IPS-18a (cell line): ENCODE measurements at regions not wholly inside any gene's neighbourhood (a gene's known extent, or its start where the extent isn't known, plus 50 kb on each side); places are given as distances from the start of the nearest gene placed in this dataset.
"Not testable (repeated sequence)": the region's sequence is repeated elsewhere in the genome, so short reads cannot be mapped to it uniquely, and the experiment has no call there.

ENCODE experiments used
- H3K27ac ChIP-seq: one replicate; pipeline ENCODE4 v1.5.1; 2013; ENCODE audit warnings: low read length
- H3K27me3 ChIP-seq: one replicate; pipeline ENCODE4 v1.6.1; 2013; ENCODE audit warnings: mild to moderate bottlenecking, low read length; ENCODE audit not compliant: control insufficient read depth, insufficient read depth
- H3K36me3 ChIP-seq: one replicate; pipeline ENCODE4 v1.6.1; 2013; ENCODE audit warnings: low read depth, low read length; ENCODE audit not compliant: control insufficient read depth
- H3K4me1 ChIP-seq: one replicate; pipeline ENCODE4 v1.6.1; 2013; ENCODE audit warnings: low read depth, low read length; ENCODE audit not compliant: control insufficient read depth
- H3K4me3 ChIP-seq: one replicate; pipeline ENCODE4 v1.5.1; 2013; ENCODE audit warnings: low read length
- H3K9ac ChIP-seq: one replicate; pipeline ENCODE4 v1.6.1; 2013; ENCODE audit warnings: mild to moderate bottlenecking, low read length, moderate library complexity
- H3K9me3 ChIP-seq: one replicate; pipeline ENCODE4 v1.6.1; 2013; ENCODE audit warnings: low read depth, low read length; ENCODE audit not compliant: control insufficient read depth

- no peaks in the 10 kb centered on the region for H3K9me3 ChIP-seq
- H3K4me3 ChIP-seq: no peak overlapping the region
- H3K9ac ChIP-seq: no peak overlapping the region
- no peaks in the 10 kb centered on the region for H3K36me3 ChIP-seq
- H3K4me1 ChIP-seq: no peaks in the 10 kb centered on the region
- no peak overlapping the region for H3K27ac ChIP-seq
- no peaks in the 10 kb centered on the region for H3K27me3 ChIP-seq
Observed at GRCh38 chr6:137681445-137682009, 185.5 kb upstream of the TNFAIP3 start.

DNA sequence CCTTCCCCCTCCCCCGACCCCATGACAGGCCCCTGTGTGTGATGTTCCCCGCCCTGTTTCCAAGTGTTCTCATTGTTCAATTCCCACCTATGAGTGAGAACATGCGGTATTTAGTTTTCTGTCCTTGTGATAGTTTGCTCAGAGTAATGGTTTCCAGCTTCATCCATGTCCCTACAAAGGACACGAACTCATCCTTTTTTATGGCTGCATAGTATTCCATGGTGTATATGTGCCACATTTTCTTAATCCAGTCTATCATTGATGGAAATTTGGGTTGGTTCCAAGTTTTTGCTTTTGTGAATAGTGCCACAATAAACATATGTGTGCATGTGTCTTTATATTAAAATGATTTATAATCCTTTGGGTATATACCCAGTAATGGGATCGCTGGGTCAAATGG is 184.4 kb upstream of the TNFAIP3 start:
- not testable (repeated sequence) for H3K4me3 ChIP-seq, H3K27me3 ChIP-seq, H3K9me3 ChIP-seq, H3K4me1 ChIP-seq, H3K9ac ChIP-seq, H3K36me3 ChIP-seq, H3K27ac ChIP-seq

GRCh38 chr6:137683916-137684315 is 183.1 kb upstream of the TNFAIP3 start:
- Histone ChIP-seq H3K27ac (no peak overlapping the region), H3K36me3 (no peaks in the 10 kb centered on the region), H3K9ac (no peak overlapping the region), H3K4me1 (no peaks in the 10 kb centered on the region), H3K4me3 (no peak overlapping the region), H3K27me3 (no peaks in the 10 kb centered on the region), H3K9me3 (no peaks in the 10 kb centered on the region)

GRCh38 chr6:137685798-137686375 is 181.2 kb upstream of the TNFAIP3 start:
- no peak overlapping the region for H3K9ac ChIP-seq
- H3K27ac ChIP-seq: no peak overlapping the region
- H3K4me3 ChIP-seq: no peak overlapping the region
- no peaks in the 10 kb centered on the region for H3K9me3 ChIP-seq
- H3K27me3 ChIP-seq: no peaks in the 10 kb centered on the region
- H3K4me1 ChIP-seq: no peaks in the 10 kb centered on the region
- no peaks in the 10 kb centered on the region for H3K36me3 ChIP-seq

DNA sequence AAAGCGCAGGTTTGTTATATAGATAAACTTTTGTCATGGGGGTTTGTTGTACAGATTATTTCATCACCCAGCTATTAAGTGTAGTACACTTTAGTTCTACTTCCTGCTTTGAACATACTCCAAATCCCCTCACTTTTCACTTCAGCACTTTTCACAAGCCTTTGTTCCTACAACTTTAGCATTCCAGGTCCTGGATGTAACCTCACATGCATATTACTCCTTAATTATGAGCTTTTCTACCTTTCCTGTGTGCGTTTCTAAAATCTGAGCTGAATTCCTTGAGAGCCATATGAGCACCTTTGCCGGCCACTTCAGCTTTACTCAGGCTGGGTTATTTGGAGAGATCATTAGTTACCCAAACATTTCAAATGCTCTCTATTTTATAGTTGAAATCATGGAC is 179.2 kb upstream of the TNFAIP3 start:
- Histone ChIP-seq H3K4me3 (no peak overlapping the region), H3K4me1 (no peaks in the 10 kb centered on the region), H3K27ac (no peak overlapping the region), H3K36me3 (no peaks in the 10 kb centered on the region), H3K9ac (no peak overlapping the region), H3K9me3 (no peaks in the 10 kb centered on the region), H3K27me3 (no peaks in the 10 kb centered on the region)

- H3K9me3 ChIP-seq: no peaks in the 10 kb centered on the region
- H3K4me3 ChIP-seq: no peak overlapping the region
- H3K9ac ChIP-seq: no peak overlapping the region
- no peaks in the 10 kb centered on the region for H3K36me3 ChIP-seq
- H3K27ac ChIP-seq: no peak overlapping the region
- H3K27me3 ChIP-seq: no peaks in the 10 kb centered on the region
- H3K4me1 ChIP-seq: no peaks in the 10 kb centered on the region
Observed at GRCh38 chr6:137688230-137688971, 178.7 kb upstream of the TNFAIP3 start.

GRCh38 chr6:137689377-137689776 is 177.7 kb upstream of the TNFAIP3 start:
- H3K4me3 ChIP-seq: no peak overlapping the region
- no peaks in the 10 kb centered on the region for H3K9me3 ChIP-seq
- H3K4me1 ChIP-seq: no peaks in the 10 kb centered on the region
- no peak overlapping the region for H3K9ac ChIP-seq
- H3K36me3 ChIP-seq: no peaks in the 10 kb centered on the region
- H3K27ac ChIP-seq: no peak overlapping the region
- H3K27me3 ChIP-seq: no peaks in the 10 kb centered on the region

DNA sequence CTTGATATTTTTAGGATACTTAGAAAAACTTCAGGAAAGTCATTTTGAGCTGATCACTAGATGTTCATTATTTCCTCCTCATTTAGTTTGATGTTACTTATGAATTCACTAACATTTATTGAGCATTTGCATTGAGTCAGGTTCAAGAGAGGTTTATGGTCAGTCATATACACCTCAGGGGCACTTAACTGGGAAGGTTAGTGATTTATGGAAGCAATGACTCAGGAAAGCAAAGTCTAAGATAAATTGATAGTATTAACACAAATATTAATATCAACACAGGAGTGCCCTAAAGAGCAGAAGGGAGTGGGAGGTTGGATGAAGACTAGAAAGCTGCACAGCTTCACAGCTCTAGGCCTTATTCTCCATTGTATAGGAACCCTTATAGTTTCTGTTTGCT is 177.0 kb upstream of the TNFAIP3 start:
- no peaks in the 10 kb centered on the region for H3K27me3 ChIP-seq

DNA sequence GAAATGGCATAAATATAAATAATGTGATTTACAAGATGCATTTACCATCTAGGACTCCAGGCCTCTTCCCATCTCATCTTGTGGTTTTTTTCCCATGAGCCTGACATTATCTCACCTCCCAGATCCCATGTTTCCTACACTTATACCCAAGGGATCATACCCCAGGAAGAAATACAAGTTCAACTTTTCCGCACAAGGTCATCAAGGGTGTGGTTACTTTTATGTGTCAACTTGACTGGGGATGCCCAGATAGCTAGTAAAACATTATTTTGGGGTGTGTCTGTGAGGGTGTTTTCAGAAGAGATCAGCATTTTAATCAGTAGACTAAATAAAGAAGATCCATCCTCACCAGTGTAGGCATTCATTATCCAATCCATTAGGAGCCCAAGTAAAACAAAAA is 176.3 kb upstream of the TNFAIP3 start:
- Histone ChIP-seq H3K27me3 (no peaks in the 10 kb centered on the region), H3K9ac (no peak overlapping the region), H3K4me3 (no peak overlapping the region), H3K36me3 (no peaks in the 10 kb centered on the region), H3K9me3 (no peaks in the 10 kb centered on the region), H3K27ac (no peak overlapping the region), H3K4me1 (no peaks in the 10 kb centered on the region)

More for the DNA sequence above, 177.0 kb upstream of the TNFAIP3 start:
- Histone ChIP-seq H3K9ac (no peak overlapping the region), H3K4me1 (no peaks in the 10 kb centered on the region), H3K36me3 (no peaks in the 10 kb centered on the region), H3K27ac (no peak overlapping the region), H3K4me3 (no peak overlapping the region), H3K9me3 (no peaks in the 10 kb centered on the region)

DNA sequence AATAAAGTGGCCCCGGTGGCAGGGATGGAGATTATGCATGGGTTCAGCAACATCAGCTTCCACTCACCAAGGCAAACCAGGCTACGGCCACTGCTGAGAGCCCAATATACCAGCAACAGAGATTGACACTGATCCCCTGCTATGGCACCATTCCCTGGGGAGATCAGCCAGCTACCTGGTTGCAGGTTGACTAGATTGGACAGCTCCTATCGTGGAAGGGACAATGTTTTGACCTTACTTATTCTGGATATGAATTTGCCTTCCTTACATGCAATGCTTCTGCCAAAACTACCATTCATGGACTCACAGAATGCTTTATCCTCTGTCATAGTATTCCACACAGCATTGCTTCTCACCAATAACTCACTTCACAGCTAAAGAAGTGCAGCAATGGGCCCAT is 174.8 kb upstream of the TNFAIP3 start:
- no peaks in the 10 kb centered on the region for H3K4me1 ChIP-seq
- no peak overlapping the region for H3K4me3 ChIP-seq
- no peaks in the 10 kb centered on the region for H3K9me3 ChIP-seq
- H3K36me3 ChIP-seq: no peaks in the 10 kb centered on the region
- no peaks in the 10 kb centered on the region for H3K27me3 ChIP-seq
- no peak overlapping the region for H3K27ac ChIP-seq
- H3K9ac ChIP-seq: no peak overlapping the region

DNA sequence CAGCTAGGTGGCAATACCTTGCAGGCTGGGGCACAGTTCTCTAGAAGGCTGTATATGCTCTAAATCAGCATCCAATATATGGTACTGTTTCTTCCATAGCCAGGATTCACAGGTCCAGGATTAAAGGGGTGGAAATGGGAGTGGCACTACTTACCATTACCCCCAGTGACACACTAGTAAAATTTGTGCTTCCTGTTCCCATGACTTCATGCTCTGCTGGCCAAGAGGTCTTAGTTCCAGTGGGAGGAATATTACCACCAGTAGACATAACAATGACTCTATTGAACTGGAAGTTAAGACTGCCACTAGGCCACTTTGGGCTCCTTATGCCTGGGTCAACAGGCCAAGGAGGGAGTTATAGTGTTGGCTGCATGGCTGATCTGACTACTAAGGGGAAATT is 174.3 kb upstream of the TNFAIP3 start:
- no peaks in the 10 kb centered on the region for H3K9me3 ChIP-seq
- H3K27me3 ChIP-seq: no peaks in the 10 kb centered on the region
- H3K27ac ChIP-seq: no peak overlapping the region
- H3K36me3 ChIP-seq: no peaks in the 10 kb centered on the region
- no peak overlapping the region for H3K4me3 ChIP-seq
- H3K9ac ChIP-seq: no peak overlapping the region
- H3K4me1 ChIP-seq: no peaks in the 10 kb centered on the region

DNA sequence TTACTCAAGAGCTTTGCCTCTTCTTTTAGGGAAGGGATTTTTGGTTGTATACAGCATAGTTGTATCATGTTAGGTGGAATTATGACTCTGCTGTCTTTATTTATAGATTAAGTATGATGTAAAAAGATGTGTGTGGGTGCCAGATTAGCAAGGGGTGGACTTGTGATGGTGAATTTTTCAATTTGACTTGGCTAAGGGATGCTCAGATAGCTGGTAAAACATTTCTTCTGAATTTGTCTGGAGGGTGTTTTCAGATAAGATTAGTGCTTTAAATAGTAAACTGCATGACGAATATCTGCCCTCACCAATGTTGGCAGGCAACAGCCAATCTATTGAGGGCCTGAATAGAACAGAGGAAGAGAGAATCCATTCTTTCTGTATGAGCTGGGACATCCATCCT is 173.3 kb upstream of the TNFAIP3 start:
- H3K27me3 ChIP-seq: no peaks in the 10 kb centered on the region
- H3K4me3 ChIP-seq: no peak overlapping the region
- H3K27ac ChIP-seq: no peak overlapping the region
- no peaks in the 10 kb centered on the region for H3K9me3 ChIP-seq
- H3K9ac ChIP-seq: no peak overlapping the region
- no peaks in the 10 kb centered on the region for H3K4me1 ChIP-seq
- H3K36me3 ChIP-seq: no peaks in the 10 kb centered on the region
